SK-N-MC (cell line): ENCODE measurements at regions not wholly inside any gene's neighbourhood (a gene's known extent, or its start where the extent isn't known, plus 50 kb on each side); places are given as distances from the start of the nearest gene placed in this dataset.
"Not testable (repeated sequence)": the region's sequence is repeated elsewhere in the genome, so short reads cannot be mapped to it uniquely, and the experiment has no call there.

Source experiments
- DNase-seq: peaks from one replicate; pipeline ENCODE4 v3.0.0-alpha.2; 2011; ENCODE audit warnings: low read depth, low spot score
- H3K27ac ChIP-seq: fragments of 200-600 bp; sonication (generic); 2 replicates; pipeline ENCODE4 v1.5.1; 2016; ENCODE audit warnings: mixed run types
- H3K36me3 ChIP-seq: fragments of 200-600 bp; sonication (generic); 2 replicates; pipeline ENCODE4 v1.6.1; 2017; ENCODE audit warnings: antibody characterized with exemption, low read length, mixed read lengths; ENCODE audit not compliant: insufficient read depth
- H3K4me3 ChIP-seq: fragments of 200-600 bp; sonication (generic); 2 replicates; pipeline ENCODE4 v1.5.1; 2016
- H3K9ac ChIP-seq: fragments of 200-600 bp; sonication (generic); 2 replicates; pipeline ENCODE4 v1.8.0; 2017; ENCODE audit warnings: mixed run types, mixed read lengths; ENCODE audit not compliant: insufficient read length
- H3K9me3 ChIP-seq: fragments of 200-600 bp; sonication (generic); 2 replicates; pipeline ENCODE4 v1.6.1; 2017; ENCODE audit warnings: low read depth, mild to moderate bottlenecking, antibody characterized with exemption, low read length, moderate library complexity, mixed read lengths
- EZH2 ChIP-seq: fragments of 200-600 bp; sonication (generic); IDR thresholded peaks from one replicate; pipeline ENCODE4 v1.6.1; 2017; ENCODE audit warnings: antibody characterized with exemption
- FOXP2 ChIP-seq: optimal IDR thresholded peaks from 2 replicates; pipeline ENCODE3; 2011; ENCODE audit warnings: mild to moderate bottlenecking, moderate library complexity; ENCODE audit not compliant: insufficient read depth; ENCODE audit errors: extremely low read length, control extremely low read depth
- POLR2AphosphoS5 ChIP-seq: IDR thresholded peaks from 2 replicates; pipeline ENCODE4 v1.6.1; 2012; ENCODE audit warnings: mild to moderate bottlenecking, low read depth, low read length, borderline replicate concordance

DNA sequence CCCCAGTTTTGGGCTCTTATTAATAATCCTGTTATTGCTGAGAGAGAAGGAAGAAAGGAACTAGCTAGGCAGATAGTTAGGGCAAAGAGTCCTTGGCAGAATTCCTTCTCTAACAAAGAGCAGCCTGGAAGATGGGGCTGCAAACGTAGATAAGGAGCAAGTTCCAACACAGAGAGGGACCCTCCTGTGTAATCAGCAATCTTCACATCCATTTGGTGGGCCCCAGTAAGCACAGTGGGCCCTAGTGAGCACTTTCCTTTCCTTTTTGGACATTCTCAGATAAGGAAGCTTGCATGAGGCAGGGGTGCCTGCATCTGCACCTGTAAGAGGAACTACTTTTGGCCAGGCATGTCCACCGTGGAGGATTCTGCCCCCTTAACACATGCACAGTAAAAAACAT is 119.6 kb upstream of the SGO1 start:
- Histone ChIP-seq H3K27ac (no peak overlapping the region), H3K9me3 (no peaks in the 10 kb centered on the region), H3K4me3 (no peak overlapping the region), H3K9ac (no peak overlapping the region), H3K36me3 (no peaks in the 10 kb centered on the region)
- TF ChIP-seq FOXP2 (no peak), EZH2 (no peak), POLR2AphosphoS5 (no peak)
- DNase-seq = no peak

DNA sequence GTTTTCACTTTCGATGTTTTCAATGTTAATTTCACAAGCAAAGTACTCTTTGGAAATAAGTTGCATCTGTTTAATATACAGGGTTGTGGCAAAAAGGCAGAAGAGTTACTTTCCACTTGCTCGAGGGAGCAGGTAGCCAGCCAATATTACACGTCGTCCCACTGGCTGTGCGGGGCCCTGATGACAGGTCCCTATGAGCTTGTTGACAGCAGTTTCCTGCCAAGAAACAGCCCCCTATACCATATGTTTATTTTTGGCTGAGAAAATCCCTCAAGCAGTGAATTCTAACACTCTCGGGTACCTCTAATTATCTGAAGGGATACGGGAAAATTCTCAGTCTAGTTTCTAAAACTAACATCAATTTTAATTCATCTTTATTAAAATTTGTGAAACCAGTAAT is 116.8 kb upstream of the SGO1 start:
- Histone ChIP-seq H3K9me3 (no peaks in the 10 kb centered on the region), H3K27ac (no peak overlapping the region), H3K9ac (no peak overlapping the region), H3K36me3 (no peaks in the 10 kb centered on the region), H3K4me3 (no peak overlapping the region)
- TF ChIP-seq POLR2AphosphoS5 = no peak
- TF ChIP-seq FOXP2 = no peak
- no peak for TF ChIP-seq EZH2
- no peak for DNase-seq

DNA sequence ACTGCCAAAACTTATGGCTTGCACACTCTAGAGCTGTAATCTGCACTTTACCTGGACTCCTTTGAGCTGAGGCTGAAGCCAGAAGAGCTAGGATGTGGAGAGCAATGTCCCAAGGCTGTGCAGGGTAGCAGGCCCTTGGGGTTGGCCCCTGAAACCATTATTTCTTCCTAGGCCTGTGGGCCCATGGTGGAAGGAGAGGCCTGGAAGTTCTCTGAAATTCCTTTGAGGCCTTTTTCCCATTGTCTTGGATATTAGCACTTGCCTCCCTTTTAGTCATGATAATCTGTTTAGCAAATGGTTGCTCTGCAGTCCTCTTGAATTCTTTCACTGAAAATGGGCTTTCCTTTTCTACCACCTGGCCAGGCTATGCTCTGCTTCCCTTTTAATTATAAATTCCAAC is 102.0 kb upstream of the SGO1 start:
- no peak for DNase-seq
- no peak for TF ChIP-seq EZH2
- TF ChIP-seq POLR2AphosphoS5 = no peak
- TF ChIP-seq FOXP2 = no peak
- H3K9ac ChIP-seq = no peak overlapping the region
- no peak overlapping the region for H3K4me3 ChIP-seq
- H3K9me3 ChIP-seq = no peaks in the 10 kb centered on the region
- no peak overlapping the region for H3K27ac ChIP-seq
- no peaks in the 10 kb centered on the region for H3K36me3 ChIP-seq

DNA sequence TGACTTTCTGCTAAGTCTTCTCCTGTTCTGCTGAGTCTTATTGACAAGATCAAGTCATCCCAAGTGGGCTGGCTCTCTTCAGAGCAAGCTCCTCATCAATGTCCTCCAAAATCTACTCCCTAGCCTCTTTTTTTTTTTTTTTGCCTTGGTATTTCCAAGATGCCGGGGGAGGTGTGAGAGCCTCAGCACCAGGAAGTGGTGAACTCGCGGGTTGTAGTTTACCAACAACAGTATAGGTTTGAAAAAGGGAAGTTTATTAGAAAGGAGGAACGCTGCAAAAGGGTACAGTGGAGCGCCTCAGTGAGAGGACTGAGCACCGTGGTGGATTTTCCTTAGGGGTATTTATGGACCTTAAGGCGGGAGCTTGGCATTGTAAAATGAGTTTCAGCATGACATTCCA is 94.3 kb upstream of the SGO1 start:
- H3K9me3 ChIP-seq = no peaks in the 10 kb centered on the region
- no peak overlapping the region for H3K4me3 ChIP-seq
- H3K36me3 ChIP-seq = no peaks in the 10 kb centered on the region
- H3K9ac ChIP-seq = no peak overlapping the region
- H3K27ac ChIP-seq = no peak overlapping the region
- DNase-seq = no peak
- no peak for TF ChIP-seq FOXP2
- no peak for TF ChIP-seq POLR2AphosphoS5
- TF ChIP-seq EZH2 = no peak

DNA sequence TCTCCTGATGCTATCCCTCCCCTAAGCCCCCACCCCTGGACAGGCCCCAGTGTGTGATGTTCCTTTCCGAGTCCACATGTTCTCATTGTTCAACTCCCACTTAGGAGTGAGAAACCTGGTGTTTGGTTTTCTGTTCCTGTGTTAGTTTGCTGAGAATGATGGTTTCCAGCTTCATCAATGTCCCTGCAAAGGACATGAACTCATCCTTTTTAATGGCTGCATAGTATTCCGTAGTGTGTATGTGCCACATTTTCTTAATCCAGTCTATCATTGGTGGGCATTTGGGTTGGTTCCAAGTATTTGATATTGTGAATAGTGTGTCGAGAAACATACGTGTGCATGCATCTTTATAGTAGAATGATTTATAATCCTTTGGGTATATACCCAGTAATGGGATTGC is 80.0 kb upstream of the SGO1 start:
- not testable (repeated sequence) for DNase-seq, H3K9me3 ChIP-seq, H3K4me3 ChIP-seq, H3K27ac ChIP-seq, H3K9ac ChIP-seq, H3K36me3 ChIP-seq

DNA sequence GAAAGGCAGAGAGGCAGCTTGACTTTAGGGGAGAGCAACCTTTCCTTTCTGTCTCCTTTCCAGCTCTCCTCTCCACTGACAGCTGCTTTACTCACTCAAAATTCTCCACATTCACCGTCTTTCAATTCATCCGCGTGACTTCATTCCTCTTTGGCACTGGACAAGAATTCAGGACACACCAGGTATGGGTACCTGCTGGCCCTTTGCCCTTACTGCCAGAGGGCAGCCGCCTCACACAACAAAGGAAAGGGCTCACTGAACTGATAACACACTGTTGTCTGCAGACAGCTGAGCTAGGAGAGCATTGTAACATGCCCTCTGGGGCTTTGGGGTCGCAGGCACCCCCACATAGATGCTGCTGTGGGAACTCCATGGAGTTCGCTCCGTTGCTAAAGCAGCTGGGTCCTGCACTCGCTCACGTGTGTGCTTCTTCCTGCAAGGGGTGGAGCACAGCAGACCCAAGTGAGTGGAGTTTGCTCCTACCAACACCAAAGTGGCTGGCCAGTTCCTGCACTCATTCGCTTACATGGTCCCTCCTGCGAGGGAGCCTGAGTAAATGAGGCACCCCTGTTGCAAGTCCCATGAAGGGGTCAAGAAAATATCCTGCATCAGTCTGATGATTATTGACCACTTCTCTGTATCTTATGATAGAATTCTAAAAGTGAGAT is 79.0 kb upstream of the SGO1 start:
- no peak overlapping the region for H3K9ac ChIP-seq
- TF ChIP-seq POLR2AphosphoS5 = no peak
- no peak for TF ChIP-seq FOXP2
- no peak for TF ChIP-seq EZH2

DNA sequence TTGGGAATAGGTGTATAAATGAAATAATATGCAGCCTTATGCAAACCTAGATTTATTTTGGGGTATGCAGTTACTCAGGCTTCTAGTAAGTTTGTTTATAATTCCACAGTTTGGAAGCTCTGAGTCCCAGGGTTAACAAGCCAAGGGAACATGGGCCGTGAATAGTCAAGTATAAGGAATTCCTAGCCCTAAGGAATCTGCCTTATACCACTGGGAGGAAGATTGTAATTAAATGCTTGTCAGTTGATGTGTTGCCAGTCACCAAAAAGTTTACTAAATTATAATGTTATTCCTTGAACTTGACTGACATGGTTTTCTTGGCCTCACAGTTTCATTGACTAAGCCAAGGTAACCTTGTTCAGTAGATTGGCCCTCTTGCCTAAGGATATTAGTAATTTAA is 72.4 kb upstream of the SGO1 start:
- Histone ChIP-seq H3K36me3 (no peaks in the 10 kb centered on the region), H3K9me3 (no peaks in the 10 kb centered on the region), H3K9ac (no peak overlapping the region), H3K4me3 (no peak overlapping the region), H3K27ac (no peak overlapping the region)
- TF ChIP-seq POLR2AphosphoS5 (no peak), FOXP2 (no peak), EZH2 (no peak)
- DNase-seq = no peak

More for the DNA sequence above, 79.0 kb upstream of the SGO1 start:
- H3K4me3 ChIP-seq = no peak overlapping the region
- no peak overlapping the region for H3K27ac ChIP-seq
- H3K36me3 ChIP-seq = no peaks in the 10 kb centered on the region
- no peaks in the 10 kb centered on the region for H3K9me3 ChIP-seq
- no peak for DNase-seq

DNA sequence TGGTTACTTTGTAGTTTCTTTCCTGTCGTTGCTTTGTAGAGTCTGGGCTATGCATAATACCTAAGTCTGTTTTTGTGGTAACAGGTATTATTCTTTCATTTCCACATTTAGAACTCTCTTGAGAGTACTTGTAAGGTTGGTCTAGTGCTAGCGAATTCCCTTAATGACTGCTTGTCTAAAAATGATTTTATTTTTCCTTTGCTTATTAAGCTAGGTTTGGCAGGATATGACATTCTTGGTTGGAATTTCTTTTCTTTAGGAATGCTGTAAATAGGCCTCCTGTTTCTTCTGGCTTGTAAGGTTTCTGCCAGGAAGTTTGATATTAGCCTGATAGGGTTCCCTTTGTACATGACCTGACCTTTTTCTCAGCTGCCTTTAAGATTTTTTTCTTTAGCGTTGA is 70.1 kb upstream of the SGO1 start:
- TF ChIP-seq FOXP2 (no peak), POLR2AphosphoS5 (no peak), EZH2 (no peak)
- Histone ChIP-seq H3K4me3 (no peak overlapping the region), H3K27ac (no peak overlapping the region), H3K9me3 (no peaks in the 10 kb centered on the region), H3K9ac (no peak overlapping the region), H3K36me3 (no peaks in the 10 kb centered on the region)
- no peak for DNase-seq
